GM12878 (cell line): ENCODE measurements at regions not wholly inside any gene's neighbourhood (a gene's known extent, or its start where the extent isn't known, plus 50 kb on each side); places are given as distances from the start of the nearest gene placed in this dataset.

Source experiments
- CBX5 ChIP-seq: sonication (generic); IDR thresholded peaks from 2 replicates; pipeline ENCODE4 v1.6.1; 2016; ENCODE audit warnings: low read depth, moderate library complexity, mild to moderate bottlenecking, inconsistent platforms
- CREB1 ChIP-seq: IDR thresholded peaks from 2 replicates; pipeline ENCODE4 v1.6.1; 2012; ENCODE audit warnings: low read depth, mild to moderate bottlenecking, inconsistent platforms
- MXI1 ChIP-seq: fragments of 150-350 bp; IDR thresholded peaks from 2 replicates; pipeline ENCODE4 v1.6.1; 2011; ENCODE audit warnings: low read depth, mild to moderate bottlenecking, inconsistent platforms, low read length, improper control_type of control experiment
- NR2C1 ChIP-seq: fragments of 450-650 bp; IDR thresholded peaks from 2 replicates; pipeline ENCODE4 v1.6.1; 2017; ENCODE audit warnings: antibody characterized with exemption, mild to moderate bottlenecking, moderate library complexity
- NR2C2 ChIP-seq: IDR thresholded peaks from 2 replicates; pipeline ENCODE4 v1.6.1; 2011; ENCODE audit warnings: borderline replicate concordance, low read depth; ENCODE audit not compliant: control insufficient read depth, insufficient read length
- NRF1 ChIP-seq: conservative IDR thresholded peaks from 2 replicates; pipeline ENCODE4 v1.6.1; 2011; ENCODE audit warnings: mild to moderate bottlenecking, low read depth, low read length, improper control_type of control experiment
- SIX5 ChIP-seq: IDR thresholded peaks from 2 replicates; pipeline ENCODE4 v1.6.1; 2011; ENCODE audit warnings: mild to moderate bottlenecking, low read depth, low read length, moderate library complexity; ENCODE audit not compliant: severe bottlenecking
- STAT3 ChIP-seq: IDR thresholded peaks from 2 replicates; pipeline ENCODE4 v1.6.1; 2011; ENCODE audit warnings: low read depth, low read length, improper control_type of control experiment
- TCF12 ChIP-seq: IDR thresholded peaks from 2 replicates; pipeline ENCODE4 v1.6.1; 2011; ENCODE audit warnings: low read depth, mild to moderate bottlenecking, low read length
- YY1 ChIP-seq: IDR thresholded peaks from 2 replicates; pipeline ENCODE4 v1.6.1; 2011; ENCODE audit warnings: low read depth, mild to moderate bottlenecking, low read length
- ZBED1 ChIP-seq: IDR thresholded peaks from 2 replicates; pipeline ENCODE4 v1.6.1; 2016; ENCODE audit warnings: borderline replicate concordance
- TF ChIP-seq, protein P1 (sequence below): fragments of 150-350 bp; IDR thresholded peaks from 2 replicates; pipeline ENCODE4 v1.6.1; 2016; ENCODE audit warnings: low read depth, low read length

DNA sequence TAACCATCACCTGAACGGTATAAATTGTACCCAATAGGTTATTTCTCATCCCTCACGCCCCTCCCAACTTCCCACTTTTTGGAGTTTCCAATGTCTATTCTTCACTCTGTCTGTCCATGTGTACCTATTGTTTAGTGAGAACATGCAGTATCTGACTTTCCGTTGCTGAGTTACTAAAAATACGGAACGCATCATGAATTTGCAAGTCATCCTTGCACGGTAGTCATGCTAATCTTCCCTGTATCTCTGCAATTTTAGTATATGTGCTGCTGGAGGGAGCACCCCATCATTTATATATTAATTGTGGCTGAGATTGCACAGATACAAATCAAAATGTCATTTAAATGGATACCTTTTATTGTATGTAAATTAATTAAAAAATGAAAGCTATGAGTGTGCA lies 75.7 kb upstream of the SFMBT2 start (continued):
- TF ChIP-seq, protein P1, sequence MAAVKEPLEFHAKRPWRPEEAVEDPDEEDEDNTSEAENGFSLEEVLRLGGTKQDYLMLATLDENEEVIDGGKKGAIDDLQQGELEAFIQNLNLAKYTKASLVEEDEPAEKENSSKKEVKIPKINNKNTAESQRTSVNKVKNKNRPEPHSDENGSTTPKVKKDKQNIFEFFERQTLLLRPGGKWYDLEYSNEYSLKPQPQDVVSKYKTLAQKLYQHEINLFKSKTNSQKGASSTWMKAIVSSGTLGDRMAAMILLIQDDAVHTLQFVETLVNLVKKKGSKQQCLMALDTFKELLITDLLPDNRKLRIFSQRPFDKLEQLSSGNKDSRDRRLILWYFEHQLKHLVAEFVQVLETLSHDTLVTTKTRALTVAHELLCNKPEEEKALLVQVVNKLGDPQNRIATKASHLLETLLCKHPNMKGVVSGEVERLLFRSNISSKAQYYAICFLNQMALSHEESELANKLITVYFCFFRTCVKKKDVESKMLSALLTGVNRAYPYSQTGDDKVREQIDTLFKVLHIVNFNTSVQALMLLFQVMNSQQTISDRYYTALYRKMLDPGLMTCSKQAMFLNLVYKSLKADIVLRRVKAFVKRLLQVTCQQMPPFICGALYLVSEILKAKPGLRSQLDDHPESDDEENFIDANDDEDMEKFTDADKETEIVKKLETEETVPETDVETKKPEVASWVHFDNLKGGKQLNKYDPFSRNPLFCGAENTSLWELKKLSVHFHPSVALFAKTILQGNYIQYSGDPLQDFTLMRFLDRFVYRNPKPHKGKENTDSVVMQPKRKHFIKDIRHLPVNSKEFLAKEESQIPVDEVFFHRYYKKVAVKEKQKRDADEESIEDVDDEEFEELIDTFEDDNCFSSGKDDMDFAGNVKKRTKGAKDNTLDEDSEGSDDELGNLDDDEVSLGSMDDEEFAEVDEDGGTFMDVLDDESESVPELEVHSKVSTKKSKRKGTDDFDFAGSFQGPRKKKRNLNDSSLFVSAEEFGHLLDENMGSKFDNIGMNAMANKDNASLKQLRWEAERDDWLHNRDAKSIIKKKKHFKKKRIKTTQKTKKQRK = no peak
- TF ChIP-seq NR2C2 (no peak), CREB1 (no peak), CBX5 (no peak), NR2C1 (no peak), TCF12 (no peak), STAT3 (no peak), NRF1 (no peak), MXI1 (no peak), YY1 (no peak), ZBED1 (no peak), SIX5 (no peak)
